GM12878 (cell line): ENCODE measurements at regions not wholly inside any gene's neighbourhood (a gene's known extent, or its start where the extent isn't known, plus 50 kb on each side); places are given as distances from the start of the nearest gene placed in this dataset.

Source experiments
- ATAC-seq: fragments of 200-7000 bp; cut with Tn5 transposase; 3 replicates; pipeline ENCODE4 v1.9.1; 2020; ENCODE audit warnings: mild to moderate bottlenecking, moderate library complexity
- BruUV-seq: library from RNA; stranded (reverse); fragments of 400-500 nt; replicated peaks from 2 replicates; lab custom pipeline; 2021; lab: Mats Ljungman, UMichigan
- CTCF ChIA-PET: fragments of 300-600 bp; sonication (Branson Sonifier 250); formaldehyde crosslinking; extraction: SDS; loops from one replicate; lab custom pipeline; 2021; ENCODE audit warnings: inconsistent platforms; lab: Yijun Ruan, JAX
- POLR2A ChIA-PET: fragments of 350-600 bp; formaldehyde crosslinking; extraction: SDS; loops from one replicate; lab custom pipeline; 2021; ENCODE audit warnings: inconsistent platforms; lab: Charles Lee
- RAD21 ChIA-PET: fragments of 300-600 bp; sonication (Branson Sonifier 250); formaldehyde crosslinking; loops from one replicate; lab custom pipeline; 2023; ENCODE audit warnings: antibody characterized with exemption; ENCODE audit not compliant: unreplicated experiment; lab: Charles Lee
- SMC1A ChIA-PET: fragments of 300-600 bp; sonication (Branson Sonifier 250); formaldehyde crosslinking; loops from one replicate; lab custom pipeline; 2023; ENCODE audit not compliant: unreplicated experiment, uncharacterized antibody; lab: Charles Lee
- DNase-seq: peaks from one replicate; pipeline ENCODE4 v3.0.0-alpha.2; 2011; ENCODE audit warnings: low read depth, low spot score
- FAIRE-seq: peaks from 3 replicates; lab custom pipeline; 2011; peaks lifted over from hg19 to GRCh38; lab: Jason Lieb, UNC
- H2AFZ ChIP-seq: 2 replicates; pipeline ENCODE4 v1.6.0; 2011; ENCODE audit warnings: low read depth, low read length, control low read depth; ENCODE audit not compliant: control insufficient read depth
- H3K27ac ChIP-seq: 2 replicates; pipeline ENCODE4 v1.5.1; 2011; ENCODE audit warnings: control low read depth; ENCODE audit not compliant: control insufficient read depth, insufficient read depth
- H3K27me3 ChIP-seq, 2 experiments: replicated peaks in 1 of 2; 2 replicates each; pipeline versions ENCODE4 v1.6.0 to v1.6.1; 2011; ENCODE audit warnings: low read length in 1 of 2; ENCODE audit not compliant: control insufficient read depth in 2 of 2, insufficient read depth in 2 of 2
- H3K36me3 ChIP-seq, 2 experiments: 2 replicates each; pipeline ENCODE4 v1.5.1; 2011; ENCODE audit warnings: low read length in 1 of 2; ENCODE audit not compliant: control insufficient read depth in 2 of 2, insufficient read depth in 2 of 2
- H3K4me1 ChIP-seq: 2 replicates; pipeline ENCODE4 v1.6.1; 2011; ENCODE audit warnings: mild to moderate bottlenecking, low read length, moderate library complexity, mixed read lengths; ENCODE audit not compliant: control insufficient read depth, insufficient read depth
- H3K4me2 ChIP-seq: 2 replicates; pipeline ENCODE4 v1.6.0; 2011; ENCODE audit warnings: control low read depth; ENCODE audit not compliant: control insufficient read depth, insufficient read depth
- H3K4me3 ChIP-seq: fragments of 200-600 bp; sonication (generic); 2 replicates; pipeline ENCODE4 v1.5.1; 2016
- H3K79me2 ChIP-seq: 2 replicates; pipeline ENCODE4 v1.6.0; 2011; ENCODE audit warnings: low read length; ENCODE audit not compliant: control insufficient read depth, insufficient read depth
- H3K9ac ChIP-seq: 2 replicates; pipeline ENCODE4 v1.8.0; 2011; ENCODE audit warnings: low read length, control low read depth, mixed read lengths; ENCODE audit not compliant: control insufficient read depth, insufficient read depth
- H3K9me3 ChIP-seq: replicated peaks from 3 replicates; pipeline ENCODE4 v1.5.1; 2011; ENCODE audit warnings: mild to moderate bottlenecking, low read length; ENCODE audit not compliant: control insufficient read depth, insufficient read depth
- H4K20me1 ChIP-seq: 2 replicates; pipeline ENCODE4 v1.6.0; 2011; ENCODE audit not compliant: control insufficient read depth, insufficient read depth
- CHD4 ChIP-seq: fragments of 200-600 bp; sonication (generic); IDR thresholded peaks from 2 replicates; pipeline ENCODE4 v1.6.1; 2016; ENCODE audit warnings: mild to moderate bottlenecking
- GABPA ChIP-seq: IDR thresholded peaks from 2 replicates; pipeline ENCODE4 v1.6.1; 2014; ENCODE audit warnings: antibody characterized with exemption, low read depth, mild to moderate bottlenecking, inconsistent platforms
- IKZF2 ChIP-seq, 2 experiments: fragments of 450-650 bp; IDR thresholded peaks; 2 replicates each; pipeline ENCODE4 v1.6.1; 2017; ENCODE audit warnings: mild to moderate bottlenecking in 2 of 2, moderate library complexity in 2 of 2
- KLF5 ChIP-seq: fragments of 450-650 bp; IDR thresholded peaks from 2 replicates; pipeline ENCODE4 v1.6.1; 2014; ENCODE audit warnings: mild to moderate bottlenecking; ENCODE audit not compliant: partially characterized antibody
- RELA ChIP-seq: fragments of 450-650 bp; IDR thresholded peaks from 2 replicates; pipeline ENCODE4 v1.8.0; 2014; ENCODE audit warnings: borderline replicate concordance; ENCODE audit not compliant: partially characterized antibody
- RFX5 ChIP-seq: IDR thresholded peaks from 2 replicates; pipeline ENCODE4 v1.6.1; 2011; ENCODE audit warnings: low read depth, low read length, improper control_type of control experiment
- SIX5 ChIP-seq: IDR thresholded peaks from 2 replicates; pipeline ENCODE4 v1.6.1; 2011; ENCODE audit warnings: mild to moderate bottlenecking, low read depth, low read length, moderate library complexity; ENCODE audit not compliant: severe bottlenecking
- SMAD1 ChIP-seq: fragments of 450-650 bp; IDR thresholded peaks from 2 replicates; pipeline ENCODE4 v1.6.1; 2018; ENCODE audit warnings: mild to moderate bottlenecking, low read depth; ENCODE audit not compliant: partially characterized antibody
- TCF12 ChIP-seq: IDR thresholded peaks from 2 replicates; pipeline ENCODE4 v1.6.1; 2011; ENCODE audit warnings: low read depth, mild to moderate bottlenecking, low read length
- TCF7 ChIP-seq: IDR thresholded peaks from 2 replicates; pipeline ENCODE4 v1.6.1; 2014; ENCODE audit warnings: antibody characterized with exemption, borderline replicate concordance
- YBX1 ChIP-seq: fragments of 450-650 bp; IDR thresholded peaks from 2 replicates; pipeline ENCODE4 v1.6.1; 2016; ENCODE audit warnings: antibody characterized with exemption
- ZSCAN29 ChIP-seq: fragments of 450-650 bp; IDR thresholded peaks from 2 replicates; pipeline ENCODE4 v1.6.1; 2017; ENCODE audit warnings: mild to moderate bottlenecking, moderate library complexity
- WGBS: methylation state at CpG from one replicate; pipeline ENCODE4 v1.1.6; 2016; ENCODE audit warnings: low lambda C conversion rate; ENCODE audit not compliant: insufficient replicate concordance, insufficient coverage; ENCODE audit errors: missing lambda C conversion rate; 5-methylcytosine and 5-hydroxymethylcytosine counted together
- in situ Hi-C: fragments of 300-500 bp; cut with MboI; formaldehyde crosslinking; loops from 9 replicates; pipeline ENCODE4 v1.14.3; 2018; ENCODE audit warnings: mixed read lengths
- intact Hi-C: fragments of 100-400 bp; cut with micrococcal nuclease; formaldehyde crosslinking; loops from one replicate; pipeline ENCODE4 v1.14.2; 2022; ENCODE audit not compliant: unreplicated experiment
- TF ChIP-seq, protein P1 (sequence below): fragments of 450-650 bp; conservative IDR thresholded peaks from 2 replicates; pipeline ENCODE4 v1.6.1; 2017; ENCODE audit warnings: mild to moderate bottlenecking, moderate library complexity
- TF ChIP-seq, protein P2 (sequence below): fragments of 450-650 bp; IDR thresholded peaks from 2 replicates; pipeline ENCODE4 v1.6.1; 2018; ENCODE audit warnings: borderline replicate concordance, mild to moderate bottlenecking; ENCODE audit not compliant: partially characterized antibody
- TF ChIP-seq, protein P3 (sequence below): fragments of 450-650 bp; formaldehyde crosslinking; IDR thresholded peaks from 2 replicates; pipeline ENCODE4 v1.4.0; 2020; ENCODE audit warnings: mild to moderate bottlenecking, moderate library complexity
- TF ChIP-seq, protein P4 (sequence below): IDR thresholded peaks from 2 replicates; pipeline ENCODE4 v1.6.1; 2011; ENCODE audit warnings: borderline replicate concordance, low read depth, mild to moderate bottlenecking, moderate library complexity, low read length; ENCODE audit not compliant: insufficient read depth, poor library complexity, severe bottlenecking

DNA sequence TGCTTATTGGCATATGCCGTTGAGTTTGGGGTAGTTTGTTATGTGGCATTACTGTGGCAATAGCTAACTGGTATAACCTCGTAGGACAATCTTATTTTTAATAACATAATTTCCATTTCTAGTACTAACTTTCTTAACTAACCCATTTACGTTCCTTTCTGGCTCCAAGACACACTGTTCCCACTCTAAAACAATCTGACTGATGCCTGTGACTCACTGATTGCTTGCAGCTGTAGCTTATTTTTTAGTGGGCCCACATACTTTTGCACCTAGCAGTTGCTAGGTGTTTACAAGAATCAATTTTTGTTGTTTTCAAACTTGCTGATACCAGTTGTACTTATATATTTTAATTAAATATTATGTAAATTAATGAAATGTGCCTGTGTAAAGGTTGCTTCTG, 52.2 kb downstream of the FAT3 start:
- FAIRE-seq, result no peak
- Histone ChIP-seq H3K4me2 (no peak overlapping the region), H3K9ac (no peak overlapping the region), H3K27ac (no peak overlapping the region), H3K9me3 (no peaks in the 10 kb centered on the region), H2AFZ (no peak overlapping the region), H4K20me1 (no peaks in the 10 kb centered on the region), H3K36me3 (no peaks in the 10 kb centered on the region), H3K4me1 (no peaks in the 10 kb centered on the region), H3K4me3 (no peak overlapping the region), H3K79me2 (no peaks in the 10 kb centered on the region), H3K27me3 (no peaks in the 10 kb centered on the region; a peak in 1 of 4 replicates)
- CTCF ChIA-PET, result no interaction called here
- in situ Hi-C loops (no loop called here), intact Hi-C loops (no loop called here)
- SMC1A ChIA-PET, result no interaction called here
- WGBS, result 0% methylated on average over 3 of the region's 3 CpGs
- no peak for ATAC-seq
- POLR2A ChIA-PET, result no interaction called here
- RAD21 ChIA-PET, result no interaction called here
- no peak for DNase-seq
- no TSS peak for BruUV-seq
- TF ChIP-seq YBX1 (no peak), KLF5 (no peak), SIX5 (no peak), TCF7 (no peak), SMAD1 (no peak), RELA (no peak), ZSCAN29 (no peak), RFX5 (no peak), TCF12 (no peak), GABPA (no peak), IKZF2 (IDR thresholded peaks at IDR 0.05) (no peak), CHD4 (no peak)
- TF ChIP-seq, protein P1, sequence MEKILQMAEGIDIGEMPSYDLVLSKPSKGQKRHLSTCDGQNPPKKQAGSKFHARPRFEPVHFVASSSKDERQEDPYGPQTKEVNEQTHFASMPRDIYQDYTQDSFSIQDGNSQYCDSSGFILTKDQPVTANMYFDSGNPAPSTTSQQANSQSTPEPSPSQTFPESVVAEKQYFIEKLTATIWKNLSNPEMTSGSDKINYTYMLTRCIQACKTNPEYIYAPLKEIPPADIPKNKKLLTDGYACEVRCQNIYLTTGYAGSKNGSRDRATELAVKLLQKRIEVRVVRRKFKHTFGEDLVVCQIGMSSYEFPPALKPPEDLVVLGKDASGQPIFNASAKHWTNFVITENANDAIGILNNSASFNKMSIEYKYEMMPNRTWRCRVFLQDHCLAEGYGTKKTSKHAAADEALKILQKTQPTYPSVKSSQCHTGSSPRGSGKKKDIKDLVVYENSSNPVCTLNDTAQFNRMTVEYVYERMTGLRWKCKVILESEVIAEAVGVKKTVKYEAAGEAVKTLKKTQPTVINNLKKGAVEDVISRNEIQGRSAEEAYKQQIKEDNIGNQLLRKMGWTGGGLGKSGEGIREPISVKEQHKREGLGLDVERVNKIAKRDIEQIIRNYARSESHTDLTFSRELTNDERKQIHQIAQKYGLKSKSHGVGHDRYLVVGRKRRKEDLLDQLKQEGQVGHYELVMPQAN, result no peak
- TF ChIP-seq, protein P2, sequence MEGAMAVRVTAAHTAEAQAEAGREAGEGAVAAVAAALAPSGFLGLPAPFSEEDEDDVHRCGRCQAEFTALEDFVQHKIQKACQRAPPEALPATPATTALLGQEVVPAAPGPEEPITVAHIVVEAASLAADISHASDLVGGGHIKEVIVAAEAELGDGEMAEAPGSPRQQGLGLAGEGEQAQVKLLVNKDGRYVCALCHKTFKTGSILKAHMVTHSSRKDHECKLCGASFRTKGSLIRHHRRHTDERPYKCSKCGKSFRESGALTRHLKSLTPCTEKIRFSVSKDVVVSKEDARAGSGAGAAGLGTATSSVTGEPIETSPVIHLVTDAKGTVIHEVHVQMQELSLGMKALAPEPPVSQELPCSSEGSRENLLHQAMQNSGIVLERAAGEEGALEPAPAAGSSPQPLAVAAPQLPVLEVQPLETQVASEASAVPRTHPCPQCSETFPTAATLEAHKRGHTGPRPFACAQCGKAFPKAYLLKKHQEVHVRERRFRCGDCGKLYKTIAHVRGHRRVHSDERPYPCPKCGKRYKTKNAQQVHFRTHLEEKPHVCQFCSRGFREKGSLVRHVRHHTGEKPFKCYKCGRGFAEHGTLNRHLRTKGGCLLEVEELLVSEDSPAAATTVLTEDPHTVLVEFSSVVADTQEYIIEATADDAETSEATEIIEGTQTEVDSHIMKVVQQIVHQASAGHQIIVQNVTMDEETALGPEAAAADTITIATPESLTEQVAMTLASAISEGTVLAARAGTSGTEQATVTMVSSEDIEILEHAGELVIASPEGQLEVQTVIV, result no peak
- TF ChIP-seq, protein P3, sequence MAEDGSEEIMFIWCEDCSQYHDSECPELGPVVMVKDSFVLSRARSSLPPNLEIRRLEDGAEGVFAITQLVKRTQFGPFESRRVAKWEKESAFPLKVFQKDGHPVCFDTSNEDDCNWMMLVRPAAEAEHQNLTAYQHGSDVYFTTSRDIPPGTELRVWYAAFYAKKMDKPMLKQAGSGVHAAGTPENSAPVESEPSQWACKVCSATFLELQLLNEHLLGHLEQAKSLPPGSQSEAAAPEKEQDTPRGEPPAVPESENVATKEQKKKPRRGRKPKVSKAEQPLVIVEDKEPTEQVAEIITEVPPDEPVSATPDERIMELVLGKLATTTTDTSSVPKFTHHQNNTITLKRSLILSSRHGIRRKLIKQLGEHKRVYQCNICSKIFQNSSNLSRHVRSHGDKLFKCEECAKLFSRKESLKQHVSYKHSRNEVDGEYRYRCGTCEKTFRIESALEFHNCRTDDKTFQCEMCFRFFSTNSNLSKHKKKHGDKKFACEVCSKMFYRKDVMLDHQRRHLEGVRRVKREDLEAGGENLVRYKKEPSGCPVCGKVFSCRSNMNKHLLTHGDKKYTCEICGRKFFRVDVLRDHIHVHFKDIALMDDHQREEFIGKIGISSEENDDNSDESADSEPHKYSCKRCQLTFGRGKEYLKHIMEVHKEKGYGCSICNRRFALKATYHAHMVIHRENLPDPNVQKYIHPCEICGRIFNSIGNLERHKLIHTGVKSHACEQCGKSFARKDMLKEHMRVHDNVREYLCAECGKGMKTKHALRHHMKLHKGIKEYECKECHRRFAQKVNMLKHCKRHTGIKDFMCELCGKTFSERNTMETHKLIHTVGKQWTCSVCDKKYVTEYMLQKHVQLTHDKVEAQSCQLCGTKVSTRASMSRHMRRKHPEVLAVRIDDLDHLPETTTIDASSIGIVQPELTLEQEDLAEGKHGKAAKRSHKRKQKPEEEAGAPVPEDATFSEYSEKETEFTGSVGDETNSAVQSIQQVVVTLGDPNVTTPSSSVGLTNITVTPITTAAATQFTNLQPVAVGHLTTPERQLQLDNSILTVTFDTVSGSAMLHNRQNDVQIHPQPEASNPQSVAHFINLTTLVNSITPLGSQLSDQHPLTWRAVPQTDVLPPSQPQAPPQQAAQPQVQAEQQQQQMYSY (CRISPR knock-in tag), result no peak
- TF ChIP-seq, protein P4, sequence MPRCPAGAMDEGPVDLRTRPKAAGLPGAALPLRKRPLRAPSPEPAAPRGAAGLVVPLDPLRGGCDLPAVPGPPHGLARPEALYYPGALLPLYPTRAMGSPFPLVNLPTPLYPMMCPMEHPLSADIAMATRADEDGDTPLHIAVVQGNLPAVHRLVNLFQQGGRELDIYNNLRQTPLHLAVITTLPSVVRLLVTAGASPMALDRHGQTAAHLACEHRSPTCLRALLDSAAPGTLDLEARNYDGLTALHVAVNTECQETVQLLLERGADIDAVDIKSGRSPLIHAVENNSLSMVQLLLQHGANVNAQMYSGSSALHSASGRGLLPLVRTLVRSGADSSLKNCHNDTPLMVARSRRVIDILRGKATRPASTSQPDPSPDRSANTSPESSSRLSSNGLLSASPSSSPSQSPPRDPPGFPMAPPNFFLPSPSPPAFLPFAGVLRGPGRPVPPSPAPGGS, result no peak
